ENCODE measurements at regions not wholly inside any gene's neighbourhood (a gene's known extent, or its start where the extent isn't known, plus 50 kb on each side); places are given as distances from the start of the nearest gene placed in this dataset.

DNA sequence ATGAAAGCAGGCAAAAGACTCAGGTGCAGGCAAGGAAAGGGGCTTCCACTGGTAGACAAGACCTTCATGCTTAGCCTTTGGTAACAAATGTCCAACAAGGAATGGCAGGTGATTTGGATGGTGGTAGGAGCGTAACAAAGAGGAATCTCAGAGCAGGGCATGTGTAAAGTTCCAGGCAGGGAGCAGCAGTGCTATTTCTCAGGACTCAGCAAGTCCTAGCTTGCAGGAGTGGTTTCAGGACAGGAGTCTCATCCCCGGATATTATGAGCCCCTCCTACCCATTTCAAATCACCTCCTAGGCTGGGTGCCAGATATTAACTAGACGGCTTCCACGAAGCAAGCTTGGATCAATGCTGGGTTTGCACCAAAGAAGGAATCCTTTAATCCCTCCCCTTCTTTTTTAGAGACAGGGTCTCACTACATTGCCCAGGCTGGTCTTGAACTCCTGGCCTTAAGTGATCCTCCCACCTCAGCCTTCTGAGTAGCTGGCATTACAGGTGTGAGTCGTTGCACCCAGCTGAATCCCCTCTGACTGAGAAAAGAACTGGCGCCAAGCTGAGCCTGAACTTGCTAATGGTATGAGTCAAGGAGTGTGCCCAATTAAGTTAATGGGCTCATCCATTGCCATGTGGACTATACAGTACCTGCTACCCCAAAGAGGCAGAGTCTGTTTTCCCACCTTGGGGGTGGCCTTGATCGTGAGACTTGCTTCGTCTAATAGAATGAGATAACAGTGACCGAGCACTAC is 190.3 kb downstream of the ARL4C start:
- no peak for DNase-seq

- DNase-seq: no peak
These were observed 191.0 kb downstream of the ARL4C start for GRCh38 chr2:234305846-234306245.

DNA sequence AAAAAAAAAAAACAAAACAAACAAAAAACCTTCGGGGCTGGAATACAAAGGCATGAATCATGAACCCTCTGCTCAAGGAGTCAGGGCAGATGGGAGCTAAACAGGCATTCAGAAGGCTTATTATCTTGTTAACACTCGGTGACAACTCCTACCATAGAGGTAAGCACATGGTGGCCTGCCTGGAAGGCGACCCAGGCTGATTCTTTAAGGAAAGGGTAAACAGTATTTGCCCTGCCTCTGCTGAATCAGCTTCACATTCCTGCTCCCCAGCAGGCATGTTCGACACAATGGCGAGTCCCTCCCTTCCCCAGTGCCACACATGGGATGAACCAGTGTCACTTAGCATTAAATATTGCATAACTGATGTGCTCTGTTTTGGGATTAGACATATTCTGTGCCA is 191.9 kb downstream of the ARL4C start:
- no peak for DNase-seq

- no peak for DNase-seq
These were observed 194.3 kb downstream of the ARL4C start for GRCh38 chr2:234302664-234302991.

GRCh38 chr2:234300932-234301823 is 195.7 kb downstream of the ARL4C start:
- no peak for DNase-seq

DNA sequence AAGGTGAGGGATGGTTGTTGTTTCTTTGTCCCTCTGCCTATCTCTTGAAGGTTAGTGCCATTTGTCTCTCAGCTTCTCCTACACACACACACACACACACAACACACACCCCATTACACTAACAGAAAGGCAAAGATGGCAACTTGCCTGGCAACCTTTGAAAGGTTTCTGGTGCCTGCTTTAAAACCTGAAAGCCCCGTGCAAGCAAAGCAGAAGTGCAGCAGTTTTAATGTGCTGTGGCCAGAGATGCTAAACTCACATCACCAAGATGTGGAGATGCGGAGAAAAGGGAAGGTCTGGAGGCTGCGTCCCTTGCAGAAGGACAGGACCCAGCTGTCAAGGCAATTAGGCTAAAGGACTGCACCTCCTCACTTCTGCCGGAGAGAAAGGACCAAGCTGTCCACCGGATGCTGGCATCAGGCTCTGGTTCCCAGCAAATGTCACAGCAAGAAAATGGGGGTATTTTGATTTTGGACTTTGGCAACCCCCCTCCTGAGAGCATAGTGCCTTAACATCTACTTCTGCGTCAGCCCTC is 196.4 kb downstream of the ARL4C start:
- DNase-seq: no peak

GRCh38 chr2:234298918-234299317 is 198.0 kb downstream of the ARL4C start:
- no peak for DNase-seq

DNA sequence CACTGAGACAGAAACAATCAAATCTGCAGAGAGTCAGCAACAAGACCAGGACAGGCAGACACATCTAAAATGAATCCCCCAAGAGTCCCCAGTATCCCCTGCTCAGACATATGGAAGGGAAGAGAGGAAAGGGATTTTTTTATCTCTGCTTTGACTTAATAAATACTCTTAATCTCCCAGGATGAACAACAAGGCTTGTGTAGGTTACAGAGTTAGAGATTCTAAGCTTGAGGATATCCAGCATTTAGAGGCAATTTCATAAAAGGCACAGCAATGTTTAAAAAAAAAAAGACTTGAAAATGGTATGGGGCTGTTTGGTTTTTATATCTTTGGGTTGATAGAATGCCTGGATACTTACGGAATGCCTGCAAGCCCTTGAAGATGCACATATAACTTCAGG is 199.9 kb downstream of the ARL4C start:
- DNase-seq: no peak

GRCh38 chr2:234293973-234294372 is 202.9 kb downstream of the ARL4C start:
- no peak for DNase-seq

DNA sequence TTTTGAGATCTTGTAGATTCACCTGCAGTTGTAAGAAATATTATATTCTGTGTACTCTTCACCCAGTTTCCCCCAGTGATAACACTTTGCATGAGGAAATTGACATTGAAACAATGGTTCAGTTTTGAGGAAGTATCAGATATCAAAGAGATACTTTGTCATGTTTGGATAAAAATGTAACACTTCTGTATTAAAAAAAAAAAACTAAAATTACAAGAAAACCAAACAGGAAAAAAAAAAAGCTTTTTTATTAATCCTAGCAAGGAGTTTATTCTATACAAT is 204.0 kb downstream of the ARL4C start:
- DNase-seq: no peak

DNA sequence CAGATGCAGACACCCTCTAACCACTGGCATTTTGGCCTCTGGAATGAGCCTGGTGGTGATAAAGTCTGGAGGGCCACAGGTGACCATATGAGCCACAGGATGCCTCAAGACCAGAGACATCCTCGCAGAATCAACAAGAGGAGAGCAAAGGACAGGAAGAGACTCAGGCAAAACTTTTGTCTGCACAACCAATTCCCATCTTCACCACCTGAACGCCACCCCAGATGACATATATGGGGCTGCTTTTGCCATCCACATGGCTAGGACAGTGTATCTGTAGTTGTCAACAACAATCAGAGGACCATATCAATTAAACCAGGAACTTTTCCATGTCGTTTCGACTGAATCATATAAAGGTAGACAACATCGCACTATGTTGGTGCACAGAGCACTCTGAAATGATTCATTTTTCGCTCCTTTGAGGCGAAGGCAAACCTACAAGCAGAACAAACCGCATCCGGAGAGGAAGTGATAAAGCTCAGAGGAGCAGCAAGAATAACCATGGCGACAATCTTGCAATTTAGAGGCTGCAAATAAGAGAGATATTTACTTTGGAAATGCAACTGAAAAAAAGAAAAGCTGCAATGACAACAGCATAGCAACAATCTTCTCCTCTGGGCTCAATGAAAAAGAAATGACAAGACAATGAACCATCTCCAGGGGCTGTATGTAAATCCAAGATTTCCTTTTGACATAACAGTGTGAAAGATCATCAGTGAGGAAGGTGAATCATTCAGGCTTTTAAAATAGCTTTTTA is 204.5 kb downstream of the ARL4C start:
- no peak for DNase-seq

GRCh38 chr2:234291765-234292204 is 205.1 kb downstream of the ARL4C start:
- no peak for DNase-seq

DNA sequence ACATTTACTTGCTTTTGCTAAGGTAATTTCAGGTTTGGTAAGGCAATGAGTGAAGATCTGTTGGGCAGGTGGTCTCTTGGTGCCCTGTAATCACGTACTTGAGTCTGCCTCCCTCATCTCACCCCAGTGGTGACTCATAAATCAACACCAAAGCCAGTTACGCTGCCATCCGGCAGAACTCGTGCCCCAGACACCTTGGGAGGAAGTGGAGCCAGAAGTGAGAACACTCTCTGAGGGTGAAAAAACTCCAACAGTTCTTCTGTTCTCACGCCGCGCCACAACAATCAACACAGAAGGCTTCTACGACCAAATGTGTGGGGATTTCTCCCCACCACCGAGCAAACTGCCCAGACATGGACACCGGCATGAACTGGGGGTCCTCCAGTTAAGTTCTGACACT is 206.2 kb downstream of the ARL4C start:
- no peak for DNase-seq

DNA sequence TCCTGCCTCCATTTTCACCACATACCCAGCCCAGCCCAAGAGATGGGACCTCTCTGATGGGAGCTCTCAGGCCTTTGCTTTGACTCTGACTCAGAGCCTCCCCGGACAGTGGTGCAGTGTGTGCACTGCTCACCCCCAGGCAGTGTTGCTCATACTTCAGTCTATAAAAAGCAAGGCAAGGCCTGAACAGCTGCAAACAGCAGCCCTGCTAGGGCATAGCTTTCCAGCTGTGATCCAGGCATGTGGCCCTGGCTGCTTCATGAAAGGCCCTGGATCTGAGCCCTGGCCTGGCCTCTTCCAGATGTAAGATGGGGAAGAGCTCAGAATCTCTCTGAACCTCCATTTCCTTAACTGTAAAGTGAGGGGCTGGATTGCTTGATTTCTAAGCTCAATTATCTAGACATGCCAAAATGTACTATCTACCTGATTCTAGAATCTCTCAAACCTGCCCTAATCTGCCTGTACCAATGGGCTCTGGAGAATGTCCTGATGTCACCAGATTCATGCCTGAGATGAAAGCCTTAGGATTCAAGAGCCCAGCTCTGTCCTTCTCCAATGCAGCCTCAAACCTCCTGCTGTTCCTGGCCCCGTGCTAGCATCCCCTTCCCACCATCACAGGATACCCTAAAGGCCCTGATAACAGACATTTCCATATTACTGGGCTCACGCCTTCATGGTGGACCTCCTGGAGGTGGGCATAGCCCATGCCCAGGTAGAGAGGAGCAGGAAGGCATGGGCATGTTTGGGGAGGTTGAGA is 206.9 kb downstream of the ARL4C start:
- DNase-seq: no peak

DNA sequence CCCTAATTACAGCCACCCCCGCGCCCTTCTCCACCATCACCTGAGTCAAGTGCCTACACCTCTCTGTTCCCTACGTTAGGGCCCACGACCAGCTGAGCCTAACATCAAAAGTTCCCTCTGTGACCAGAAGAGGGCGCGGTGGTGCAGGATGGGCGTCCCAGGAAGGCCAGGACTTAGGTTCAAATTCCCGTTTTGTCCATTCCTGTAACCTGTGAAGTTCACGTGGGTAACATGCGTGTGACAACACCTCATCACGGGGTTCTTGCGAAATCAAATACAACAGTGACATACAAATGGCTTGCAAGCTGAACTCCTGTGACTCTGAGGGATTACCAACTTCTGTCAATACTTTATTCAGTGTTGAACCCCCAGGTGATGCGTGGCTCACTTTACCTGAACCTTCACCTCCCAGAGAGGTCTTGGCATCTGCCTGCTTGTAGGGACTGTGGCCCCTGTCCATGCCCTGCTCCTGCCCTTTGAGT is 207.9 kb downstream of the ARL4C start:
- DNase-seq: no peak

- no peak for DNase-seq
These were observed 209.2 kb downstream of the ARL4C start for GRCh38 chr2:234287650-234288049.

DNA sequence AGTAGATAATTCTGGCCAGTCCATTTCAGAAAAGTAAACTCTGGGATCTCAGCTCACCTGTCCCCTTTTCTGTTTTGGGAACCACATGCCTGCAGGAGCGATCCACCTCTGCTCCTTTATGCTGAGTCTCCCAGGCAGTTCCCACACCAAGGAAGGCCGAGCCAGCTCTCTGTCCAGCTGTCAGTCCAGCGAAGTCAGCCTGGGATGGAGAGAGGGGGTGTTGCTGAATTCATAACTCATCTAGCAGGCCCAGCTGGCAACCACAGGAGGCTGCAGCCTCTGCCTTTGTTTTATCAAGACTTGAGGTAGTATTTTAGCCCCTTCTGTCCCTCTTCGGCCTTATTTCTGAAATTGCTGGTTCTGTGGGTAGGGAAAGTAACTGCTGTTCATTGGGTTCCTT is 209.9 kb downstream of the ARL4C start:
- no peak for DNase-seq

DNA sequence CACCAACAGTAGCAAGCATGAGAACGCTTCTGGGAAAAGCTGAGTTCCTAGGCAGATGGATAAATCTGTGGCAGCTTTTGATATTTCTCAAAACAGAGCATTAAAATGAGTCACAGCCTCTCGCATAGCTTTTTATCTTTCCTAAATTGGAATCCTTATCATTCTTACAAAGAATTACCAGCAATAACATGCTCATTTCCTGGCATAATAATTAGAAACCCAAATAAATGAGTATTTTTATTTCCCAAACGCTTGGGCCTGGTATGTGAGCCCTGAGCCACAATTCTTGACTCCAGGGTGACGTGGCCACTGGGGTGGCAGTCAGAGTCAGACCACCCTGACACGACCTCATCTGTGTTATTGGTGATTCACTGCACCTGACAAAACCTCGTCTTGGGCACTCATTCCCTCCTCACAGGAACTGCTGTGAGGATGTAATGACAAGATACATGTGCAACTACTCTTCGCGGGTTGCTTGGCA is 210.7 kb downstream of the ARL4C start:
- DNase-seq: no peak

- no peak for DNase-seq
These were observed 211.3 kb downstream of the ARL4C start for GRCh38 chr2:234285541-234285940.

DNA sequence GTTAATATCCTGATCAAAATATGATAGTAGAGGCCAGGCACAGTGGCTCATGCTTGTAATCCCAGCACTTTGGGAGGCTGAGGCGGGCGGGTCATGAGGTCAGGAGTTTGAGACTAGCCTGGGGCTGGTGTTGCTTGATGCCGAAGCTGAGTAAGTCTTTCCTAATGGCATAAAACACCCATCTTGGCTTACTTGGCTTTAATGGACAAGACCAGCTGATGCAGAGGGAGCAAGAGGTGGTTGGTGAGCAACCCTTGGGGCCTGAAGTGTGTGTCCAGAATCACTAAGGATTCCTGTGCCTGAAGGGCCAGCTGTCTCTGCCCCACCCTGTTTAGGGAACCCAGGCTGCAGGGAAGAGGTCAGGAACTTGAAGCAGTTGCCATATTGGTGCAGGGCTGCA is 217.2 kb downstream of the ARL4C start:
- DNase-seq: no peak

- no peak for DNase-seq
These were observed 218.2 kb downstream of the ARL4C start for GRCh38 chr2:234278556-234279255.

All from right kidney (tissue), 1 donor.